ENCODE measurements at regions not wholly inside any gene's neighbourhood (a gene's known extent, or its start where the extent isn't known, plus 50 kb on each side); places are given as distances from the start of the nearest gene placed in this dataset.

DNA sequence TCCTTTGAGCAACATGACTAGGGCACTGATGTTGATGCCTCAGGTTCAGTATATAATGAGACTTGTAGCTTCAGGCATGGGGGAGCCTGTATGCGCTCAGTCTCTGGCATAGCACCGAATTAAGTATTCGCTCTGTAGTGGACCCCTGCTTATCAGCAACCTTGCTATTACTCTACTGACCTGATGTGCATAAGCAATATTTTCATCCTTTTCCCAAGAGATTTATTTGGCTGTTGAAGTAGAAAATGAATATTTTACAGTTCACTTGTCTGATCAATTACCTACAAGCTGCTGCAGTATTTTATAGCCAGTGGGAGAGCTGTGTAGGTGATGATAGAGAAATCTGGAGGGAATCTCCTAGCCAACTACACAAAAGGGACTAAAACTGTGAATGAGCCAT is 781.6 kb upstream of the PHF14 start:
- H3K27me3 ChIP-seq (ENCODE audit: control insufficient read depth, insufficient read depth, low read length), result no peaks in the 10 kb centered on the region
- H3K27ac ChIP-seq (ENCODE audit: low read depth, low read length), result no peak overlapping the region
- H3K9me3 ChIP-seq (ENCODE audit: control insufficient read depth, insufficient read depth, low read length), result peaks cover 4% of the 10 kb centered on the region
- ChIA-PET CTCF (no interaction called here), POLR2A (no interaction called here)
- H3K4me3 ChIP-seq (ENCODE audit: low read depth, low read length), result no peak overlapping the region
- no peak for DNase-seq (ENCODE audit: low read depth, low spot score)
- TF ChIP-seq CTCF (IDR thresholded peaks at IDR 0.05; ENCODE audit: low read depth, low read length), result no peak

DNA sequence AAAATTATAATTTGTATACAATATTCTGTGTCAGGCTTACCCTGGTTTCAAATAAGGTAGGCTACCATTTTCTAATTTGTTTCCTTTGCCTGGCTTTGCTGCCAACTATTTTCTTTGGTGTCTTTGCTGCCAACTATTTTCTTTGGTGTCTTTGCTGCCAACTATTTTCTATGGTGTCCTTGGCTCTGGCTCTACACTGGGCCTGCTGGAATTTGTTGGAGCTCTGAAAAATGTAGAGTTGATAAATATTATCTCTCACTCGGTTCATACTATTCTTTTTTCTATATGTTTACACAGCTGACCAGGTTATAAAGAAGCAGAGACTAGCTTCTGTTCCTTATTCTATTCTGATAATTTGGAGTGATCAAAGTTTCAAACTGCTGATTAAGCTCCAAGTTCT is 768.0 kb upstream of the PHF14 start:
- ChIA-PET POLR2A (no interaction called here), CTCF (no interaction called here)

DNA sequence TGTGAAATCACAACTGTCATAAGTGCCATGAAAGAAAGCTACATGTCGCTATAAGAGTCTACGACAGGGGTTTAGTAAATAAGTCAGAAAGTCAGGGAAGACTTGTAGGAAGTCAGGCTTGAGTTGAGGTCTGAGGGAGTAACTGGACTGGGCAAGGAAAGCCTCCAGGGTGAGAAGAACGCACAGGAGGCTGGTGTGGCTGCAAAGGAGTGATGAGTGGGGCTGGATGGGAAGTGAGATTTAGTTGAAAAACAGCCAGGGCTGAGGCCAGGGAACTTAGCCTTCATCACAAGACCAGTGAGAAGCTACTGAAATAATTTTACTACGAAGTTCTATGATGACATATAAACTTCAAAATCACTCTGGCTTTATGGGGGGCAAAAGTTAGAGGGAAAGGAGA is 763.7 kb upstream of the PHF14 start:
- CTCF ChIA-PET, result no interaction called here
- no peak overlapping the region for H3K27ac ChIP-seq (ENCODE audit: low read depth, low read length)

More for the DNA sequence above, 768.0 kb upstream of the PHF14 start:
- no peak overlapping the region for H3K27ac ChIP-seq (ENCODE audit: low read depth, low read length)
- H3K9me3 ChIP-seq (ENCODE audit: control insufficient read depth, insufficient read depth, low read length), result peaks cover 14% of the 10 kb centered on the region
- DNase-seq (ENCODE audit: low read depth, low spot score), result no peak
- no peak overlapping the region for H3K4me3 ChIP-seq (ENCODE audit: low read depth, low read length)
- TF ChIP-seq CTCF (IDR thresholded peaks at IDR 0.05; ENCODE audit: low read depth, low read length), result no peak
- H3K27me3 ChIP-seq (ENCODE audit: control insufficient read depth, insufficient read depth, low read length), result no peaks in the 10 kb centered on the region

DNA sequence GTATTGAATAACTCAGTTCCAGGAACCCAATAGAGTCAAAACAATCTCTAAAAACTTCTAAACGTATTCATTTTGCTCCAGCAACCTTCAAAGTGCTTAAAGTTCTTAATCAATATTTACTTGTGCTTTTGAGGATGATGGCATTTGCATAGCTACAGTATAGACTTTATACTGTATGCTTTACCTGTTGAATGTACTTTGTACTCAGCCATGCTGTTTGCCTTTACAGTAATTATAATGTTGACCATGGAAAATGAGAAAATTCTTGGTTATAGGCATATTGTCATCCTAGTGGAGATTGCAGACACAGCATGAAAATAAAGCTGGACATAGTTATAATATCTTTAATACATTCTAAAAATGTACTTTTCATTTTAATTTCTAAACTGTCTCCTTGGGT is 762.7 kb upstream of the PHF14 start:
- no peaks in the 10 kb centered on the region for H3K27me3 ChIP-seq (ENCODE audit: control insufficient read depth, insufficient read depth, low read length)
- DNase-seq (ENCODE audit: low read depth, low spot score), result no peak
- CTCF ChIA-PET, result no interaction called here
- POLR2A ChIA-PET, result no interaction called here
- H3K4me3 ChIP-seq (ENCODE audit: low read depth, low read length), result no peak overlapping the region
- no peak for TF ChIP-seq CTCF (IDR thresholded peaks at IDR 0.05; ENCODE audit: low read depth, low read length)
- peaks cover 16% of the 10 kb centered on the region for H3K9me3 ChIP-seq (ENCODE audit: control insufficient read depth, insufficient read depth, low read length)
- H3K27ac ChIP-seq (ENCODE audit: low read depth, low read length), result no peak overlapping the region

More for the DNA sequence above, 763.7 kb upstream of the PHF14 start:
- POLR2A ChIA-PET, result no interaction called here
- Histone ChIP-seq H3K4me3 (ENCODE audit: low read depth, low read length) (no peak overlapping the region), H3K27me3 (ENCODE audit: control insufficient read depth, insufficient read depth, low read length) (no peaks in the 10 kb centered on the region), H3K9me3 (ENCODE audit: control insufficient read depth, insufficient read depth, low read length) (peaks cover 17% of the 10 kb centered on the region)
- DNase-seq (ENCODE audit: low read depth, low spot score), result no peak
- no peak for TF ChIP-seq CTCF (IDR thresholded peaks at IDR 0.05; ENCODE audit: low read depth, low read length)

- TF ChIP-seq CTCF (IDR thresholded peaks at IDR 0.05; ENCODE audit: low read depth, low read length), result no peak
- Histone ChIP-seq H3K4me3 (ENCODE audit: low read depth, low read length) (no peak overlapping the region), H3K9me3 (ENCODE audit: control insufficient read depth, insufficient read depth, low read length) (peaks cover 16% of the 10 kb centered on the region), H3K27me3 (ENCODE audit: control insufficient read depth, insufficient read depth, low read length) (no peaks in the 10 kb centered on the region), H3K27ac (ENCODE audit: low read depth, low read length) (no peak overlapping the region)
- POLR2A ChIA-PET, result no interaction called here
- no peak for DNase-seq (ENCODE audit: low read depth, low spot score)
- CTCF ChIA-PET, result no interaction called here
Observed at GRCh38 chr7:10211861-10212260, 761.8 kb upstream of the PHF14 start.

Data from AG04450 (cell line).